HCT116 (cell line): ENCODE measurements at regions not wholly inside any gene's neighbourhood (a gene's known extent, or its start where the extent isn't known, plus 50 kb on each side); places are given as distances from the start of the nearest gene placed in this dataset.

Experiments
- ATAC-seq: fragments of 200-7000 bp; cut with Tn5 transposase; 2 replicates; pipeline ENCODE4 v1.9.1; 2020; ENCODE audit warnings: mild to moderate bottlenecking, moderate library complexity
- BruUV-seq: library from RNA; stranded (reverse); fragments of 400-500 nt; replicated peaks from 2 replicates; lab custom pipeline; 2021; lab: Mats Ljungman, UMichigan
- CTCF ChIA-PET: fragments of 300-600 bp; sonication (Branson Sonifier 250); formaldehyde crosslinking; loops from one replicate; lab custom pipeline; 2021; ENCODE audit warnings: antibody characterized with exemption; lab: Charles Lee
- POLR2A ChIA-PET: fragments of 300-600, 350-600 bp; sonication (Branson Sonifier 250); formaldehyde crosslinking; loops from one replicate; lab custom pipeline; 2021; ENCODE audit warnings: antibody characterized with exemption; lab: Charles Lee
- RAD21 ChIA-PET, 2 experiments: fragments of 300-600 bp; sonication (Branson Sonifier 250); formaldehyde crosslinking; loops; one replicate each; lab custom pipeline; 2023; ENCODE audit warnings: low total read pairs in 2 of 2; ENCODE audit not compliant: uncharacterized antibody in 2 of 2, unreplicated experiment in 2 of 2, low non-redundant PET in 1 of 2; lab: Charles Lee
- DNase-seq: peaks from one replicate; pipeline ENCODE4 v3.0.0-alpha.2; 2010; ENCODE audit warnings: low read depth, low spot score
- H2AFZ ChIP-seq: fragments of 200-600 bp; shearing (Covaris generic), sonication (generic); 2 replicates; pipeline ENCODE4 v1.6.1; 2017; ENCODE audit warnings: low read depth, mixed run types, mixed read lengths, antibody characterized with exemption, low read length; ENCODE audit not compliant: poor library complexity, severe bottlenecking
- H3K27ac ChIP-seq: 2 replicates; pipeline ENCODE4 v1.5.1; 2012; ENCODE audit warnings: low read depth, low read length
- H3K27me3 ChIP-seq: fragments of 200-600 bp; sonication (generic); 2 replicates; pipeline ENCODE4 v1.6.1; 2016; ENCODE audit warnings: mixed run types, low read length, mixed read lengths; ENCODE audit not compliant: insufficient read depth
- H3K36me3 ChIP-seq, 2 experiments: fragments of 200-500 bp in 1 of 2; fragments of 200-600 bp in 1 of 2; sonication (Bioruptor generic) in 1 of 2; sonication (generic) in 1 of 2; 2 replicates each; pipeline versions ENCODE4 v1.5.1 to v1.6.1; 2014 to 2016; ENCODE audit warnings: low read length in 2 of 2, inconsistent platforms in 1 of 2, mixed read lengths in 1 of 2, mixed run types in 1 of 2; ENCODE audit not compliant: insufficient read depth in 2 of 2, control insufficient read depth in 1 of 2
- H3K4me1 ChIP-seq, 2 experiments: fragments of 200-600 bp in 1 of 2; sonication (generic) in 1 of 2; 2 replicates each; pipeline versions ENCODE4 v1.5.1 to v1.6.1; 2012 to 2017; ENCODE audit warnings: low read length in 2 of 2, inconsistent platforms in 1 of 2, mild to moderate bottlenecking in 1 of 2, mixed read lengths in 1 of 2, mixed run types in 1 of 2, moderate library complexity in 1 of 2; ENCODE audit not compliant: insufficient read depth in 2 of 2, control insufficient read depth in 1 of 2
- H3K4me2 ChIP-seq: fragments of 200-600 bp; sonication (generic); 2 replicates; pipeline ENCODE4 v1.6.1; 2017; ENCODE audit warnings: mixed run types, low read length, mixed read lengths
- H3K4me3 ChIP-seq, 2 experiments: fragments of 200-600 bp in 1 of 2; sonication (generic) in 1 of 2; replicated peaks in 1 of 2; 2 replicates each; pipeline ENCODE4 v1.5.1; 2011 to 2016; ENCODE audit warnings: low read length in 2 of 2, control low read depth in 1 of 2, low read depth in 1 of 2, mild to moderate bottlenecking in 1 of 2, mixed read lengths in 1 of 2, mixed run types in 1 of 2
- H3K79me2 ChIP-seq: fragments of 200-600 bp; sonication (generic); 2 replicates; pipeline ENCODE4 v1.6.1; 2017; ENCODE audit warnings: mild to moderate bottlenecking, mixed run types, low read length, moderate library complexity, mixed read lengths; ENCODE audit not compliant: insufficient read depth
- H3K9ac ChIP-seq: fragments of 200-600 bp; sonication (generic); 2 replicates; pipeline ENCODE4 v1.6.1; 2016; ENCODE audit warnings: low read length, mixed read lengths
- H3K9me2 ChIP-seq: fragments of 200-600 bp; sonication (generic), shearing (Covaris generic); 2 replicates; pipeline ENCODE4 v1.6.1; 2017; ENCODE audit warnings: mixed run types, mild to moderate bottlenecking, moderate library complexity; ENCODE audit not compliant: insufficient read depth
- H3K9me3 ChIP-seq, 2 experiments: fragments of 200-500 bp in 1 of 2; fragments of 200-600 bp in 1 of 2; sonication (Bioruptor generic) in 1 of 2; sonication (generic) in 1 of 2; 2 replicates each; pipeline ENCODE4 v1.6.1; 2014 to 2017; ENCODE audit warnings: low read length in 2 of 2, mixed read lengths in 2 of 2, inconsistent platforms in 1 of 2, low read depth in 1 of 2, mild to moderate bottlenecking in 1 of 2, mixed run types in 1 of 2, moderate library complexity in 1 of 2; ENCODE audit not compliant: control insufficient read depth in 1 of 2, insufficient read depth in 1 of 2
- H4K20me1 ChIP-seq: fragments of 200-600 bp; sonication (generic), shearing (Covaris generic); 2 replicates; pipeline ENCODE4 v1.6.1; 2017; ENCODE audit warnings: mixed run types, mild to moderate bottlenecking, moderate library complexity; ENCODE audit not compliant: insufficient read depth
- CBX3 ChIP-seq: IDR thresholded peaks from 2 replicates; pipeline ENCODE4 v1.6.1; 2012; ENCODE audit warnings: low read depth
- CEBPB ChIP-seq: IDR thresholded peaks from 2 replicates; pipeline ENCODE4 v1.6.1; 2012; ENCODE audit warnings: low read depth
- ELF1 ChIP-seq: IDR thresholded peaks from 2 replicates; pipeline ENCODE4 v1.6.1; 2012; ENCODE audit warnings: low read depth, borderline replicate concordance
- EZH2 ChIP-seq: fragments of 200-600 bp; sonication (generic); IDR thresholded peaks from 2 replicates; pipeline ENCODE4 v1.6.1; 2017; ENCODE audit warnings: antibody characterized with exemption, mixed run types
- FOSL1 ChIP-seq: IDR thresholded peaks from 2 replicates; pipeline ENCODE4 v1.6.1; 2012; ENCODE audit warnings: low read depth
- POLR2A ChIP-seq: IDR thresholded peaks from 2 replicates; pipeline ENCODE4 v1.7.0; 2011; ENCODE audit warnings: borderline replicate concordance; ENCODE audit not compliant: insufficient read depth, insufficient read length; ENCODE audit errors: extremely low read depth
- SIN3A ChIP-seq: IDR thresholded peaks from 2 replicates; pipeline ENCODE4 v1.6.1; 2012; ENCODE audit warnings: low read depth
- SP1 ChIP-seq: IDR thresholded peaks from 2 replicates; pipeline ENCODE4 v1.6.1; 2012; ENCODE audit warnings: low read depth
- SRF ChIP-seq: IDR thresholded peaks from 2 replicates; pipeline ENCODE4 v1.6.1; 2012; ENCODE audit warnings: low read depth
- TCF7L2 ChIP-seq: IDR thresholded peaks from 2 replicates; pipeline ENCODE4 v1.7.0; 2011; ENCODE audit warnings: borderline replicate concordance, inconsistent platforms; ENCODE audit not compliant: insufficient read depth, insufficient read length; ENCODE audit errors: extremely low read depth
- ZFX ChIP-seq: fragments of 450-650 bp; IDR thresholded peaks from 2 replicates; pipeline ENCODE4 v1.6.1; 2017
- intact Hi-C: fragments of 100-400 bp; cut with micrococcal nuclease; formaldehyde crosslinking; loops from 2 replicates; pipeline ENCODE4 v1.10.0; 2022
- TF ChIP-seq, protein P1 (sequence below): IDR thresholded peaks from 2 replicates; pipeline ENCODE4 v1.6.1; 2012

DNA sequence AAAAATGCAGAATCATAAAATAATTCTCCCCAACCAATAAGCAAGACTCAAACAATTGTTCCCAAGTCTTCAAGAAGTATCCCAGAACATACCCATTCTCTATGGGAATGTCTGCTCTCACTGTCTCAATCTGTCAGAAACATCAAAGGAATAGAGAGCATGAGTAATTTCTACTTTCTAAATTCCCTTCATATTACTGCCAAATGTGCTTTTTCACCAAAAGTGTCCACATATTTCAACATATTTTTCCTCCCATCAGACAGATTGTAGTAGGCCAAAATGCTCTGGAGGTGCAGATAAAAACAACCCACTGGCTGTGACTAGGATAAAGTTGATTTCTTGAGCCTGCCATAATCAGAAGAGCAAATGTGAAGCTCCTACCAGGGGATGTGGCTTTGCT, 692.0 kb upstream of the FAM241A start:
- peaks cover 0 to 2% of the 10 kb centered on the region in 2 experiments; a peak in 1 of 4 replicates for H3K4me1 ChIP-seq
- ChIA-PET RAD21 (no interaction called here), CTCF (no interaction called here), POLR2A (no interaction called here)
- H4K20me1 ChIP-seq, result no peaks in the 10 kb centered on the region
- H3K27me3 ChIP-seq, result no peaks in the 10 kb centered on the region
- no peak overlapping the region for H3K4me2 ChIP-seq
- no peak for ATAC-seq
- H2AFZ ChIP-seq, result no peak overlapping the region
- H3K9me2 ChIP-seq, result no peaks in the 10 kb centered on the region
- intact Hi-C loops, result no loop called here
- no peak overlapping the region for H3K9ac ChIP-seq
- no peaks in the 10 kb centered on the region for H3K9me3 ChIP-seq
- no peak overlapping the region for H3K27ac ChIP-seq
- no peaks in the 10 kb centered on the region for H3K79me2 ChIP-seq
- H3K4me3 ChIP-seq, result no peak overlapping the region
- BruUV-seq, result no TSS peak
- TF ChIP-seq TCF7L2 (no peak), POLR2A (no peak), CEBPB (no peak), SIN3A (no peak), EZH2 (no peak), CBX3 (no peak), FOSL1 (no peak), ZFX (no peak)
- TF ChIP-seq, protein P1, sequence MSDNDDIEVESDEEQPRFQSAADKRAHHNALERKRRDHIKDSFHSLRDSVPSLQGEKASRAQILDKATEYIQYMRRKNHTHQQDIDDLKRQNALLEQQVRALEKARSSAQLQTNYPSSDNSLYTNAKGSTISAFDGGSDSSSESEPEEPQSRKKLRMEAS, result no peak
- DNase-seq, result no peak
- H3K36me3 ChIP-seq, result no peaks in the 10 kb centered on the region

DNA sequence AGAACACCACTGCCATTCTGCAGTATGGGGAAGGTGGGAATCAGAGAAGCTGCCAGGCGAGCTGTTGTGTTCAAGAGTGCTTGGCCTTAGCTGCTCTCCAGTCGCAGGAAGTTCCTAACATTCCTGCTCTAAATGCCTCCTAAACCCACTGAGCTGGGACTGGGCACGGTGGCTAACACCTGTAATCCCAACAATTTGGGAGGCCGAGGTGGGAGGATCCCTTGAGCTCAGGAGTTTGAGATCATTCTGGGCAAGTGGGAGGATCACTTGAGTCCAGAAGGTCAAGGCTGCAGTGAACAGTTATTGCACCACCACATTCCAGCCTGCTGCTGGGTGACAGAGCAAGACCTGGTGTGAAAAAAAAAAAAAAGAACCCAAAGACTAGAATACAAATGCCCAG, 690.3 kb upstream of the FAM241A start:
- H3K4me2 ChIP-seq, result no peak overlapping the region
- no peak for TF ChIP-seq SRF
- no peak for TF ChIP-seq ELF1
- TF ChIP-seq SP1, result no peak
- TF ChIP-seq, protein P1, result no peak
- no peak for TF ChIP-seq ZFX
- no peak for TF ChIP-seq POLR2A
- TF ChIP-seq TCF7L2, result no peak
- TF ChIP-seq EZH2, result no peak
- H3K4me3 ChIP-seq, result no peak overlapping the region
- no peak overlapping the region for H3K27ac ChIP-seq
- no peaks in the 10 kb centered on the region for H3K79me2 ChIP-seq
- DNase-seq (no peak), ATAC-seq (no peak)
- H3K9me2 ChIP-seq, result no peaks in the 10 kb centered on the region
- no TSS peak for BruUV-seq
- intact Hi-C loops, result no loop called here
- H4K20me1 ChIP-seq, result no peaks in the 10 kb centered on the region
- H3K27me3 ChIP-seq, result no peaks in the 10 kb centered on the region
- ChIA-PET RAD21 (no interaction called here), POLR2A (no interaction called here), CTCF (no interaction called here)
- peaks cover 0 to 2% of the 10 kb centered on the region in 2 experiments; a peak in 1 of 4 replicates for H3K4me1 ChIP-seq
- no peaks in the 10 kb centered on the region for H3K9me3 ChIP-seq
- H3K9ac ChIP-seq, result no peak overlapping the region
- no peaks in the 10 kb centered on the region for H3K36me3 ChIP-seq
- no peak overlapping the region for H2AFZ ChIP-seq
